Tibial nerve (tissue), 4 donors: ENCODE measurements at regions not wholly inside any gene's neighbourhood (a gene's known extent, or its start where the extent isn't known, plus 50 kb on each side); places are given as distances from the start of the nearest gene placed in this dataset.

ENCODE experiments used
- DNase-seq, 2 donors: peaks; one replicate each; pipeline ENCODE4 v3.0.0-alpha.2; 2019; ENCODE audit warnings: low spot score in 2 of 2
- H3K27ac ChIP-seq, 4 donors: fragments of 200-600 bp; sonication (generic) in 3 of 4; one replicate each; pipeline ENCODE4 v1.5.1; 2017 to 2019; ENCODE audit warnings: mild to moderate bottlenecking in 1 of 4
- H3K27me3 ChIP-seq, 2 donors: fragments of 200-600 bp; sonication (generic) in 1 of 2; one replicate each; pipeline versions ENCODE4 v1.5.1 to v1.6.0; 2017 to 2019
- H3K36me3 ChIP-seq, 3 donors: fragments of 200-600 bp; sonication (generic); one replicate each; pipeline ENCODE4 v1.5.1; 2018 to 2019
- H3K4me1 ChIP-seq, 4 donors: fragments of 200-600 bp; sonication (generic) in 3 of 4; one replicate each; pipeline ENCODE4 v1.5.1; 2017 to 2019
- H3K4me3 ChIP-seq, 4 donors: fragments of 200-600 bp; sonication (generic) in 3 of 4; one replicate each; pipeline ENCODE4 v1.5.1; 2017 to 2019; ENCODE audit warnings: mild to moderate bottlenecking in 1 of 4, moderate library complexity in 1 of 4
- H3K9me3 ChIP-seq, 4 donors: fragments of 200-600 bp; sonication (generic) in 3 of 4; one replicate each; pipeline ENCODE4 v1.5.1; 2017 to 2019
- CTCF ChIP-seq, 5 experiments: fragments of 200-600 bp in 3 of 5; fragments of 450-650 bp in 2 of 5; sonication (generic) in 3 of 5; IDR thresholded peaks; one replicate each; pipeline ENCODE4 v1.5.1; 2016 to 2019; ENCODE audit warnings: antibody characterized with exemption in 5 of 5, mild to moderate bottlenecking in 3 of 5, moderate library complexity in 2 of 5
- EP300 ChIP-seq, 2 donors: sonication (generic); formaldehyde crosslinking; IDR thresholded peaks; one replicate each; pipeline ENCODE4 v1.6.1; 2017; ENCODE audit warnings: antibody characterized with exemption in 2 of 2, mild to moderate bottlenecking in 1 of 2
- POLR2A ChIP-seq, 2 donors: fragments of 450-650 bp; IDR thresholded peaks; one replicate each; pipeline ENCODE4 v1.6.1; 2017; ENCODE audit warnings: antibody characterized with exemption in 2 of 2, mild to moderate bottlenecking in 2 of 2, moderate library complexity in 2 of 2
- WGBS, 2 donors: methylation state at CpG; one replicate each; pipeline ENCODE4 v1.1.5; 2018; 5-methylcytosine and 5-hydroxymethylcytosine counted together

- Histone ChIP-seq H3K27me3 (no peaks in the 10 kb centered on the region), H3K9me3 (peaks cover 0 to 1% (median 0%) of the 10 kb centered on the region in 4 donors), H3K4me1 (no peaks in the 10 kb centered on the region), H3K36me3 (no peaks in the 10 kb centered on the region), H3K4me3 (no peak overlapping the region), H3K27ac (no peak overlapping the region)
- DNase-seq = no peak
- TF ChIP-seq EP300 (IDR thresholded peaks at IDR 0.05) = no peak
- TF ChIP-seq POLR2A (IDR thresholded peaks at IDR 0.05) = no peak
- TF ChIP-seq CTCF (IDR thresholded peaks at IDR 0.05) = no peak
- WGBS, 2 donors = 68 to 77% methylated on average over 5 of the region's 5 CpGs
These were observed 254.4 kb upstream of the THBS1 start for GRCh38 chr15:39326306-39326975.

- Histone ChIP-seq H3K4me1 (peaks cover 0 to 5% (median 1%) of the 10 kb centered on the region in 4 donors), H3K36me3 (no peaks in the 10 kb centered on the region), H3K27ac (no peak overlapping the region), H3K4me3 (no peak overlapping the region), H3K9me3 (no peaks in the 10 kb centered on the region), H3K27me3 (no peaks in the 10 kb centered on the region)
- WGBS, 2 donors = 75 to 76% methylated on average over 6 of the region's 6 CpGs
- TF ChIP-seq EP300 (IDR thresholded peaks at IDR 0.05) (peak in 1 of 2 donors; percentile 68), POLR2A (IDR thresholded peaks at IDR 0.05) (no peak), CTCF (IDR thresholded peaks at IDR 0.05) (no peak)
- peak in 1 of 2 donors; percentile 14 for DNase-seq
These were observed 253.7 kb upstream of the THBS1 start for GRCh38 chr15:39327005-39327730.

GRCh38 chr15:39330061-39330460 is 250.8 kb upstream of the THBS1 start:
- 74 to 92% methylated on average over 6 of the region's 6 CpGs for WGBS, 2 donors
- Histone ChIP-seq H3K9me3 (no peaks in the 10 kb centered on the region), H3K4me1 (peaks cover 0 to 16% (median 4%) of the 10 kb centered on the region in 4 donors), H3K36me3 (no peaks in the 10 kb centered on the region), H3K4me3 (no peak overlapping the region), H3K27me3 (no peaks in the 10 kb centered on the region), H3K27ac (no peak overlapping the region)
- no peak for DNase-seq
- TF ChIP-seq POLR2A (IDR thresholded peaks at IDR 0.05) (no peak), CTCF (IDR thresholded peaks at IDR 0.05) (no peak), EP300 (IDR thresholded peaks at IDR 0.05) (no peak)

GRCh38 chr15:39331584-39331983 is 249.3 kb upstream of the THBS1 start:
- Histone ChIP-seq H3K4me1 (peaks cover 0 to 16% (median 4%) of the 10 kb centered on the region in 4 donors), H3K36me3 (no peaks in the 10 kb centered on the region), H3K27ac (no peak overlapping the region), H3K9me3 (no peaks in the 10 kb centered on the region), H3K27me3 (no peaks in the 10 kb centered on the region), H3K4me3 (no peak overlapping the region)
- 81 to 82% methylated on average over 3 of the region's 3 CpGs for WGBS, 2 donors
- TF ChIP-seq POLR2A (IDR thresholded peaks at IDR 0.05) (no peak), CTCF (IDR thresholded peaks at IDR 0.05) (no peak), EP300 (IDR thresholded peaks at IDR 0.05) (no peak)
- DNase-seq = no peak

GRCh38 chr15:39332846-39333245 is 248.0 kb upstream of the THBS1 start:
- 54 to 66% methylated on average over 5 of the region's 5 CpGs for WGBS, 2 donors
- Histone ChIP-seq H3K9me3 (no peaks in the 10 kb centered on the region), H3K36me3 (no peaks in the 10 kb centered on the region), H3K4me1 (peaks cover 0 to 16% (median 4%) of the 10 kb centered on the region in 4 donors), H3K27me3 (no peaks in the 10 kb centered on the region), H3K4me3 (no peak overlapping the region), H3K27ac (peak overlapping the region in 2 of 4 donors; percentile 50 to 52)
- TF ChIP-seq EP300 (IDR thresholded peaks at IDR 0.05) (no peak), POLR2A (IDR thresholded peaks at IDR 0.05) (no peak)
- no peak for DNase-seq
